H1 (cell line): ENCODE measurements at regions not wholly inside any gene's neighbourhood (a gene's known extent, or its start where the extent isn't known, plus 50 kb on each side); places are given as distances from the start of the nearest gene placed in this dataset.

Experiments
- CBX5 ChIP-seq: fragments of 300-800, 300-1000 bp; sonication (generic); IDR thresholded peaks from 2 replicates; pipeline ENCODE4 v1.7.1; 2016; ENCODE audit warnings: antibody characterized with exemption, low read length, low read depth
- KDM1A ChIP-seq: fragments of 200-600, 300-600 bp; sonication (generic); IDR thresholded peaks from 2 replicates; pipeline ENCODE4 v1.7.1; 2016; ENCODE audit warnings: mild to moderate bottlenecking, low read length, borderline replicate concordance
- SIX5 ChIP-seq: IDR thresholded peaks from 2 replicates; pipeline ENCODE4 v1.6.1; 2011; ENCODE audit warnings: mild to moderate bottlenecking, low read depth, low read length
- YY1 ChIP-seq: IDR thresholded peaks from 2 replicates; pipeline ENCODE4 v1.6.1; 2011; ENCODE audit warnings: low read depth, mild to moderate bottlenecking, low read length
- TF ChIP-seq, protein P1 (sequence below): fragments of 300-600 bp; sonication (generic); IDR thresholded peaks from 2 replicates; pipeline ENCODE4 v1.7.1; 2012; ENCODE audit warnings: low read length, moderate library complexity, mild to moderate bottlenecking, inconsistent platforms; ENCODE audit not compliant: insufficient replicate concordance
- TF ChIP-seq, protein P2 (sequence below), 3 experiments: IDR thresholded peaks; 1 replicate in 2 of 3; 2 replicates in 1 of 3; pipeline versions ENCODE4 v1.5.1 to v1.6.1; 2011; ENCODE audit warnings: low read length in 3 of 3, mild to moderate bottlenecking in 3 of 3, inconsistent platforms in 2 of 3, low read depth in 1 of 3, moderate library complexity in 1 of 3; ENCODE audit not compliant: insufficient read depth in 1 of 3; ENCODE audit errors: control extremely low read depth in 1 of 3

DNA sequence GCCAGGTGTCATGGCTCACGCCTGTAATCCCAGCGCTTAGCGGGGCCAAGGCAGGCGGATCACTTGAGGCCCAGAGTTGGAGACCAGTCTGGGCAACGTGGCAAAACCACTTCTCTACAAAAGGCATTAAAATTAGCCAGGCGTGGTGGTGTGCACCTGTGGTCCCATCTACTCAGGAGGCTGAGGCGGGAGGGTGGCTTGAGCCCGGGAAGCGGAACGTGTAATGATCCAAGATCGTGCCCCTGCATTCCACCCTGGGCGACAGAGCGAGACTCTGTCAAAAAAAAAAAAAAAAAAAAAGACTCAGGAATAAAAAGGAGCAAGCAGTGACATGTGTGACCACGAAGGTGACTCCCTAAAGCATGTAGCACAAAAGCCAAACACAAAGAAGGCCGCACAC, 50.1 kb upstream of the SALL3 start (continued):
- TF ChIP-seq, protein P1, sequence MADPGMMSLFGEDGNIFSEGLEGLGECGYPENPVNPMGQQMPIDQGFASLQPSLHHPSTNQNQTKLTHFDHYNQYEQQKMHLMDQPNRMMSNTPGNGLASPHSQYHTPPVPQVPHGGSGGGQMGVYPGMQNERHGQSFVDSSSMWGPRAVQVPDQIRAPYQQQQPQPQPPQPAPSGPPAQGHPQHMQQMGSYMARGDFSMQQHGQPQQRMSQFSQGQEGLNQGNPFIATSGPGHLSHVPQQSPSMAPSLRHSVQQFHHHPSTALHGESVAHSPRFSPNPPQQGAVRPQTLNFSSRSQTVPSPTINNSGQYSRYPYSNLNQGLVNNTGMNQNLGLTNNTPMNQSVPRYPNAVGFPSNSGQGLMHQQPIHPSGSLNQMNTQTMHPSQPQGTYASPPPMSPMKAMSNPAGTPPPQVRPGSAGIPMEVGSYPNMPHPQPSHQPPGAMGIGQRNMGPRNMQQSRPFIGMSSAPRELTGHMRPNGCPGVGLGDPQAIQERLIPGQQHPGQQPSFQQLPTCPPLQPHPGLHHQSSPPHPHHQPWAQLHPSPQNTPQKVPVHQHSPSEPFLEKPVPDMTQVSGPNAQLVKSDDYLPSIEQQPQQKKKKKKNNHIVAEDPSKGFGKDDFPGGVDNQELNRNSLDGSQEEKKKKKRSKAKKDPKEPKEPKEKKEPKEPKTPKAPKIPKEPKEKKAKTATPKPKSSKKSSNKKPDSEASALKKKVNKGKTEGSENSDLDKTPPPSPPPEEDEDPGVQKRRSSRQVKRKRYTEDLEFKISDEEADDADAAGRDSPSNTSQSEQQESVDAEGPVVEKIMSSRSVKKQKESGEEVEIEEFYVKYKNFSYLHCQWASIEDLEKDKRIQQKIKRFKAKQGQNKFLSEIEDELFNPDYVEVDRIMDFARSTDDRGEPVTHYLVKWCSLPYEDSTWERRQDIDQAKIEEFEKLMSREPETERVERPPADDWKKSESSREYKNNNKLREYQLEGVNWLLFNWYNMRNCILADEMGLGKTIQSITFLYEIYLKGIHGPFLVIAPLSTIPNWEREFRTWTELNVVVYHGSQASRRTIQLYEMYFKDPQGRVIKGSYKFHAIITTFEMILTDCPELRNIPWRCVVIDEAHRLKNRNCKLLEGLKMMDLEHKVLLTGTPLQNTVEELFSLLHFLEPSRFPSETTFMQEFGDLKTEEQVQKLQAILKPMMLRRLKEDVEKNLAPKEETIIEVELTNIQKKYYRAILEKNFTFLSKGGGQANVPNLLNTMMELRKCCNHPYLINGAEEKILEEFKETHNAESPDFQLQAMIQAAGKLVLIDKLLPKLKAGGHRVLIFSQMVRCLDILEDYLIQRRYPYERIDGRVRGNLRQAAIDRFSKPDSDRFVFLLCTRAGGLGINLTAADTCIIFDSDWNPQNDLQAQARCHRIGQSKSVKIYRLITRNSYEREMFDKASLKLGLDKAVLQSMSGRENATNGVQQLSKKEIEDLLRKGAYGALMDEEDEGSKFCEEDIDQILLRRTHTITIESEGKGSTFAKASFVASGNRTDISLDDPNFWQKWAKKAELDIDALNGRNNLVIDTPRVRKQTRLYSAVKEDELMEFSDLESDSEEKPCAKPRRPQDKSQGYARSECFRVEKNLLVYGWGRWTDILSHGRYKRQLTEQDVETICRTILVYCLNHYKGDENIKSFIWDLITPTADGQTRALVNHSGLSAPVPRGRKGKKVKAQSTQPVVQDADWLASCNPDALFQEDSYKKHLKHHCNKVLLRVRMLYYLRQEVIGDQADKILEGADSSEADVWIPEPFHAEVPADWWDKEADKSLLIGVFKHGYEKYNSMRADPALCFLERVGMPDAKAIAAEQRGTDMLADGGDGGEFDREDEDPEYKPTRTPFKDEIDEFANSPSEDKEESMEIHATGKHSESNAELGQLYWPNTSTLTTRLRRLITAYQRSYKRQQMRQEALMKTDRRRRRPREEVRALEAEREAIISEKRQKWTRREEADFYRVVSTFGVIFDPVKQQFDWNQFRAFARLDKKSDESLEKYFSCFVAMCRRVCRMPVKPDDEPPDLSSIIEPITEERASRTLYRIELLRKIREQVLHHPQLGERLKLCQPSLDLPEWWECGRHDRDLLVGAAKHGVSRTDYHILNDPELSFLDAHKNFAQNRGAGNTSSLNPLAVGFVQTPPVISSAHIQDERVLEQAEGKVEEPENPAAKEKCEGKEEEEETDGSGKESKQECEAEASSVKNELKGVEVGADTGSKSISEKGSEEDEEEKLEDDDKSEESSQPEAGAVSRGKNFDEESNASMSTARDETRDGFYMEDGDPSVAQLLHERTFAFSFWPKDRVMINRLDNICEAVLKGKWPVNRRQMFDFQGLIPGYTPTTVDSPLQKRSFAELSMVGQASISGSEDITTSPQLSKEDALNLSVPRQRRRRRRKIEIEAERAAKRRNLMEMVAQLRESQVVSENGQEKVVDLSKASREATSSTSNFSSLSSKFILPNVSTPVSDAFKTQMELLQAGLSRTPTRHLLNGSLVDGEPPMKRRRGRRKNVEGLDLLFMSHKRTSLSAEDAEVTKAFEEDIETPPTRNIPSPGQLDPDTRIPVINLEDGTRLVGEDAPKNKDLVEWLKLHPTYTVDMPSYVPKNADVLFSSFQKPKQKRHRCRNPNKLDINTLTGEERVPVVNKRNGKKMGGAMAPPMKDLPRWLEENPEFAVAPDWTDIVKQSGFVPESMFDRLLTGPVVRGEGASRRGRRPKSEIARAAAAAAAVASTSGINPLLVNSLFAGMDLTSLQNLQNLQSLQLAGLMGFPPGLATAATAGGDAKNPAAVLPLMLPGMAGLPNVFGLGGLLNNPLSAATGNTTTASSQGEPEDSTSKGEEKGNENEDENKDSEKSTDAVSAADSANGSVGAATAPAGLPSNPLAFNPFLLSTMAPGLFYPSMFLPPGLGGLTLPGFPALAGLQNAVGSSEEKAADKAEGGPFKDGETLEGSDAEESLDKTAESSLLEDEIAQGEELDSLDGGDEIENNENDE = no peak
- TF ChIP-seq SIX5 = no peak
- TF ChIP-seq KDM1A = no peak
- TF ChIP-seq, protein P2, sequence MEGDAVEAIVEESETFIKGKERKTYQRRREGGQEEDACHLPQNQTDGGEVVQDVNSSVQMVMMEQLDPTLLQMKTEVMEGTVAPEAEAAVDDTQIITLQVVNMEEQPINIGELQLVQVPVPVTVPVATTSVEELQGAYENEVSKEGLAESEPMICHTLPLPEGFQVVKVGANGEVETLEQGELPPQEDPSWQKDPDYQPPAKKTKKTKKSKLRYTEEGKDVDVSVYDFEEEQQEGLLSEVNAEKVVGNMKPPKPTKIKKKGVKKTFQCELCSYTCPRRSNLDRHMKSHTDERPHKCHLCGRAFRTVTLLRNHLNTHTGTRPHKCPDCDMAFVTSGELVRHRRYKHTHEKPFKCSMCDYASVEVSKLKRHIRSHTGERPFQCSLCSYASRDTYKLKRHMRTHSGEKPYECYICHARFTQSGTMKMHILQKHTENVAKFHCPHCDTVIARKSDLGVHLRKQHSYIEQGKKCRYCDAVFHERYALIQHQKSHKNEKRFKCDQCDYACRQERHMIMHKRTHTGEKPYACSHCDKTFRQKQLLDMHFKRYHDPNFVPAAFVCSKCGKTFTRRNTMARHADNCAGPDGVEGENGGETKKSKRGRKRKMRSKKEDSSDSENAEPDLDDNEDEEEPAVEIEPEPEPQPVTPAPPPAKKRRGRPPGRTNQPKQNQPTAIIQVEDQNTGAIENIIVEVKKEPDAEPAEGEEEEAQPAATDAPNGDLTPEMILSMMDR (IDR thresholded peaks at IDR 0.05; ENCODE audit: control extremely low read depth in 1 of 3, insufficient read depth in 1 of 3, low read depth in 1 of 3, low read length in 3 of 3) = no peak
- TF ChIP-seq YY1 = no peak
- TF ChIP-seq CBX5 = no peak
